Omental fat pad (tissue), 3 donors: ENCODE measurements at regions not wholly inside any gene's neighbourhood (a gene's known extent, or its start where the extent isn't known, plus 50 kb on each side); places are given as distances from the start of the nearest gene placed in this dataset.

ENCODE experiments used
- ATAC-seq: fragments of 150-250 bp; one replicate; pipeline ENCODE4 v1.9.1; 2016; ENCODE audit warnings: mild to moderate bottlenecking, moderate library complexity; ENCODE audit not compliant: low FRiP score
- DNase-seq: peaks from one replicate; pipeline ENCODE4 v3.0.0-alpha.2; 2019; ENCODE audit warnings: low spot score
- CTCF ChIP-seq, 3 donors: fragments of 450-650 bp; IDR thresholded peaks; one replicate each; pipeline ENCODE4 v1.5.1; 2016 to 2017; ENCODE audit warnings: antibody characterized with exemption in 3 of 3, mild to moderate bottlenecking in 3 of 3, moderate library complexity in 2 of 3

DNA sequence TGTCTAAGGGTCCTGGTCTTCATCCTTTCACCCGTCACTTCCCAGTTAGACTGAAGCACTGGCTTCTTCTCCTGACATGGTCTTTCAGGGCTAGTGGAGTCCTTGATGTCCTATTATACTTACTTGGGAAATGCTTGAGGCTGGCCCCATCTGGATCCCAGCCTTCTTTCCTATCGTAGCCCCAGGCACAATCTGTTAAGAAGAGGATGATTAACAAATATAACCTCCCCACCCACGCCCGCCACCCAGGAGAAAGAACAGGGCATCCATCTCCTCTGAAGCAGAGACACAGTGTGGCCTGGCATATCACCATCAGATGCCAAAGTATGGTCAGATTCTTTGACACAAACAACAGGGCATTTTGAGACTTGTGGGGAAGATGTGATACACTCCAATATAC lies 530.1 kb downstream of the SOX11 start:
- no peak for DNase-seq
- TF ChIP-seq CTCF (IDR thresholded peaks at IDR 0.05), result no peak

DNA sequence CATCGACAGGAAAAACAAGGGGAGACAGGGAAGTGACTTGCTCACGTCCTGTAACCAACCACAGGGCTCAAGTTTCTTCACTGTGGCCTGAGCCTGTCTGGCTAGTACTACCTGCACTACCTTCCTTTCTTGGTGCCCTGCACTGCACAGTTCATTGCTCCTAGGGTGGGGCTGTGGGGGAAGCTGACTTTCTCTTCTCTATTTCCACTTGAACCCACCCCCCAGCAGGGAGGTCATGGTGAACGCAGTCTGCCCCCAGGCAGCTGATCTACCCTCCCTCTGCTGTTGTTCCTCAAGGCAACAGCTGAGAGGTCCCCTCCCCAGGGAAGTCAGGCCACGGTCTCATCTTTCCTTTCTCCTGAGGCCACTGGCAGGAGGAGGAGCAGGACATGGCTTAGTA lies 532.1 kb downstream of the SOX11 start:
- DNase-seq, result no peak
- ATAC-seq, result no peak
- no peak for TF ChIP-seq CTCF (IDR thresholded peaks at IDR 0.05)

More for the DNA sequence above, 530.1 kb downstream of the SOX11 start:
- ATAC-seq, result no peak

GRCh38 chr2:6228251-6228650 lies 536.1 kb downstream of the SOX11 start:
- ATAC-seq (no peak), DNase-seq (no peak)
- no peak for TF ChIP-seq CTCF (IDR thresholded peaks at IDR 0.05)

DNA sequence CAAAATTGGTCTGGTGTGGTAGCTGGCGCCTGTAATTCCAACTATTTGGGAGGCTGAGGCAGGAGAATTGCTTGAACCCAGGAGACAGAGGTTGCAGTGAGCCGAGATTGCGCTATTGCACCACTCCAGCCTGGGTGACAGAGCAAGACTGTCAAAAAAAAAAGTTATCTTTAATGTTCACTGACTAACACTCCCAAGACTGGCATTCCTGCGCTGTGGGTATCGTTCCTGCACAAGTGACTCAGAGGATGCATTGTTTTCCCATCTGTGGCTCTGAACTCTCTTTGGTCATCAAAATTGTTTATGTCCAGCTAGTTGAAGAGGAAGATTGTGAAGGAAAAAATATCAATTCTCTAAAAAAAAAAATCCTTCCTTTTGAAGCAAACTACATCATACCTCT lies 539.0 kb downstream of the SOX11 start:
- no peak for TF ChIP-seq CTCF (IDR thresholded peaks at IDR 0.05)
- no peak for DNase-seq
- ATAC-seq, result no peak

- ATAC-seq (no peak), DNase-seq (no peak)
- no peak for TF ChIP-seq CTCF (IDR thresholded peaks at IDR 0.05)
These were observed 541.8 kb downstream of the SOX11 start for GRCh38 chr2:6233993-6234392.

DNA sequence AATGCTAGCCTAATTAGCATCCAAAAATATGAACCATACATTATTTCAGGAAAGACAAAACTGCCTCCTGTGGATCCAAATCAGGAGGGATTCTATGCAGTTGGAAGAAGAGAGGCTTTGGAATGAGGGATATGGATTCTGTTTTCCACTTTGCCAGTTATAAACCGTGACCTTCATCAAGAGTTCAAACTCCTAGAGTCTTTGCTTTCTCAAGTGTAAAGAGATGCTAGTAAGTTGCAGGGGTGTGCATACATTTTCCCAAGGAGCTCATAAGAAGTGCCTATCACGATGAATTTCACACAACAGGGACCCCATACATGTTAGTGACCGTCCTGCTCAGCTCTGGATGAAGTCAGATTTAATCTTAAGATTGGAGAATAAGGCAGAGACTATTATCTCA lies 542.5 kb downstream of the SOX11 start:
- DNase-seq (no peak), ATAC-seq (no peak)
- TF ChIP-seq CTCF (IDR thresholded peaks at IDR 0.05), result no peak

GRCh38 chr2:6236317-6236716 lies 544.1 kb downstream of the SOX11 start:
- ATAC-seq, result no peak
- TF ChIP-seq CTCF (IDR thresholded peaks at IDR 0.05), result no peak

More at GRCh38 chr2:6236317-6236716, 544.1 kb downstream of the SOX11 start:
- DNase-seq, result no peak
